Kidney (tissue), 13 donors: ENCODE measurements at regions not wholly inside any gene's neighbourhood (a gene's known extent, or its start where the extent isn't known, plus 50 kb on each side); places are given as distances from the start of the nearest gene placed in this dataset.

ENCODE experiments used
- DNase-seq, 5 donors: peaks; one replicate each; pipeline ENCODE4 v3.0.0-alpha.2; 2013 to 2020
- FAIRE-seq: peaks from 2 replicates; lab custom pipeline; 2012; peaks lifted over from hg19 to GRCh38; lab: Jason Lieb, UNC
- H3K27ac ChIP-seq, 2 donors: one replicate each; pipeline ENCODE4 v1.7.0; 2013; ENCODE audit warnings: low read depth in 2 of 2, low read length in 2 of 2, inconsistent platforms in 1 of 2
- H3K27me3 ChIP-seq: one replicate; pipeline ENCODE4 v1.7.1; 2013; ENCODE audit warnings: low read length, inconsistent platforms; ENCODE audit not compliant: control insufficient read depth, insufficient read depth
- H3K36me3 ChIP-seq, 3 donors: one replicate each; pipeline versions ENCODE4 v1.7.0 to v1.7.1; 2013; ENCODE audit warnings: low read length in 3 of 3, control low read depth in 1 of 3, inconsistent platforms in 1 of 3; ENCODE audit not compliant: insufficient read depth in 3 of 3, control insufficient read depth in 2 of 3
- H3K4me1 ChIP-seq, 3 donors: one replicate each; pipeline versions ENCODE4 v1.7.0 to v1.7.1; 2013; ENCODE audit warnings: low read length in 3 of 3, inconsistent platforms in 1 of 3, low read depth in 1 of 3; ENCODE audit not compliant: control insufficient read depth in 2 of 3, insufficient read depth in 2 of 3
- H3K4me3 ChIP-seq, 3 donors: one replicate each; pipeline versions ENCODE4 v1.7.0 to v1.8.1; 2013; ENCODE audit warnings: low read length in 3 of 3, control low read depth in 1 of 3, inconsistent platforms in 1 of 3
- H3K9ac ChIP-seq, 3 donors: one replicate each; pipeline versions ENCODE4 v1.7.0 to v1.7.1; 2013; ENCODE audit warnings: low read length in 3 of 3, control low read depth in 1 of 3, inconsistent platforms in 1 of 3
- H3K9me3 ChIP-seq, 3 donors: one replicate each; pipeline versions ENCODE4 v1.7.0 to v1.7.1; 2013; ENCODE audit warnings: low read length in 3 of 3, control low read depth in 1 of 3, inconsistent platforms in 1 of 3; ENCODE audit not compliant: control insufficient read depth in 2 of 3, insufficient read depth in 1 of 3
- CTCF ChIP-seq: IDR thresholded peaks from 3 replicates; pipeline ENCODE4 v1.5.1; 2012; ENCODE audit warnings: mild to moderate bottlenecking, moderate library complexity, borderline replicate concordance; ENCODE audit not compliant: insufficient read depth; ENCODE audit errors: extremely low read depth
- intact Hi-C: fragments of 100-400 bp; cut with DNase I; formaldehyde crosslinking; loops from one replicate; pipeline ENCODE4 v1.11.1; 2022
- donor health status: control.
- donor health status: control.
- donor health status: control.
- donor health status: control.
- donor health status: control.
- donor health status: DM: yes; HTN: yes; CAD: no.
- donor health status: Normal renal cell carcinoma (clear cell type).

- intact Hi-C loops, result no loop called here
- Histone ChIP-seq H3K27ac (no peak overlapping the region), H3K4me3 (no peak overlapping the region), H3K27me3 (no peaks in the 10 kb centered on the region), H3K9me3 (no peaks in the 10 kb centered on the region), H3K4me1 (no peaks in the 10 kb centered on the region), H3K9ac (no peak overlapping the region), H3K36me3 (no peaks in the 10 kb centered on the region)
- FAIRE-seq (no peak), DNase-seq (no peak)
- TF ChIP-seq CTCF, result no peak
Observed at GRCh38 chr3:33993631-33994030, 195.2 kb downstream of the PDCD6IP start.

GRCh38 chr3:33994568-33994967 lies 196.1 kb downstream of the PDCD6IP start:
- H3K9ac ChIP-seq, result no peak overlapping the region
- no peak for TF ChIP-seq CTCF
- no peaks in the 10 kb centered on the region for H3K36me3 ChIP-seq
- H3K4me3 ChIP-seq, result no peak overlapping the region
- DNase-seq, result no peak
- H3K27ac ChIP-seq, result no peak overlapping the region
- FAIRE-seq, result no peak
- H3K9me3 ChIP-seq, result no peaks in the 10 kb centered on the region
- no peaks in the 10 kb centered on the region for H3K27me3 ChIP-seq
- H3K4me1 ChIP-seq, result no peaks in the 10 kb centered on the region
- intact Hi-C loops, result no loop called here

- no peak for TF ChIP-seq CTCF
- intact Hi-C loops, result no loop called here
- Histone ChIP-seq H3K9ac (no peak overlapping the region), H3K27me3 (no peaks in the 10 kb centered on the region), H3K9me3 (no peaks in the 10 kb centered on the region), H3K4me1 (no peaks in the 10 kb centered on the region), H3K36me3 (no peaks in the 10 kb centered on the region), H3K27ac (no peak overlapping the region), H3K4me3 (no peak overlapping the region)
- peak in 1 of 5 donors; percentile 13 for DNase-seq
- no peak for FAIRE-seq
Observed at GRCh38 chr3:34000301-34000700, 201.9 kb downstream of the PDCD6IP start.

- no peaks in the 10 kb centered on the region for H3K27me3 ChIP-seq
- H3K9me3 ChIP-seq, result no peaks in the 10 kb centered on the region
- H3K27ac ChIP-seq, result no peak overlapping the region
- no peak overlapping the region for H3K9ac ChIP-seq
- H3K36me3 ChIP-seq, result no peaks in the 10 kb centered on the region
- DNase-seq (no peak), FAIRE-seq (no peak)
- no peak overlapping the region for H3K4me3 ChIP-seq
- no peak for TF ChIP-seq CTCF
- no peaks in the 10 kb centered on the region for H3K4me1 ChIP-seq
- intact Hi-C loops, result no loop called here
Observed at GRCh38 chr3:34001022-34001421, 202.6 kb downstream of the PDCD6IP start.
